A673 (cell line): ENCODE measurements at regions not wholly inside any gene's neighbourhood (a gene's known extent, or its start where the extent isn't known, plus 50 kb on each side); places are given as distances from the start of the nearest gene placed in this dataset.

Experiments used
- BruUV-seq: library from RNA; stranded (reverse); fragments of 400-500 nt; replicated peaks from 2 replicates; lab custom pipeline; 2021; lab: Mats Ljungman, UMichigan
- CTCF ChIA-PET: fragments of 300-600 bp; sonication (Branson Sonifier 250); formaldehyde crosslinking; loops from one replicate; lab custom pipeline; 2022; ENCODE audit warnings: antibody characterized with exemption; lab: Charles Lee
- POLR2A ChIA-PET: fragments of 300-600 bp; sonication (Branson Sonifier 250); formaldehyde crosslinking; loops from one replicate; lab custom pipeline; 2022; ENCODE audit warnings: antibody characterized with exemption; ENCODE audit not compliant: low non-redundant PET; lab: Charles Lee
- DNase-seq: peaks from one replicate; pipeline ENCODE4 v3.0.0-alpha.2; 2015; ENCODE audit warnings: low spot score
- H3K27ac ChIP-seq: fragments of 200-600 bp; sonication (generic); 2 replicates; pipeline ENCODE4 v1.5.1; 2016; ENCODE audit warnings: mixed run types, low read depth, mild to moderate bottlenecking, mixed read lengths, antibody characterized with exemption, low read length; ENCODE audit not compliant: poor library complexity, severe bottlenecking
- H3K27me3 ChIP-seq: fragments of 200-600 bp; sonication (generic); replicated peaks from 2 replicates; pipeline ENCODE4 v1.6.1; 2017; ENCODE audit warnings: mixed run types, low read depth, mild to moderate bottlenecking, mixed read lengths, antibody characterized with exemption, low read length; ENCODE audit not compliant: insufficient read depth, poor library complexity
- H3K36me3 ChIP-seq: fragments of 200-600 bp; sonication (generic); 2 replicates; pipeline ENCODE4 v1.6.1; 2016; ENCODE audit warnings: mixed run types, mild to moderate bottlenecking, mixed read lengths, antibody characterized with exemption, low read length; ENCODE audit not compliant: insufficient read depth, poor library complexity, severe bottlenecking
- H3K4me1 ChIP-seq: fragments of 200-600 bp; sonication (generic); 2 replicates; pipeline ENCODE4 v1.6.1; 2017; ENCODE audit warnings: mixed run types, mild to moderate bottlenecking, mixed read lengths, antibody characterized with exemption, low read length; ENCODE audit not compliant: insufficient read depth, poor library complexity, severe bottlenecking
- H3K4me3 ChIP-seq: fragments of 200-600 bp; sonication (generic); 2 replicates; pipeline ENCODE4 v1.5.1; 2016; ENCODE audit warnings: low read depth, mixed run types, mild to moderate bottlenecking, mixed read lengths, low read length; ENCODE audit not compliant: poor library complexity, severe bottlenecking
- H3K9me3 ChIP-seq: fragments of 200-600 bp; sonication (generic); 2 replicates; pipeline ENCODE4 v1.6.1; 2016; ENCODE audit warnings: mixed run types, low read depth, mild to moderate bottlenecking, mixed read lengths, antibody characterized with exemption, low read length; ENCODE audit not compliant: poor library complexity, severe bottlenecking
- CTCF ChIP-seq: fragments of 300-800, 200-600 bp; sonication (generic); conservative IDR thresholded peaks from 2 replicates; pipeline ENCODE4 v1.5.1; 2017; ENCODE audit warnings: low read depth, mild to moderate bottlenecking, antibody characterized with exemption, low read length, moderate library complexity, mixed read lengths
- EZH2 ChIP-seq: fragments of 200-600 bp; sonication (generic); IDR thresholded peaks from 2 replicates; pipeline ENCODE4 v1.6.1; 2017; ENCODE audit warnings: borderline replicate concordance, low read depth, mild to moderate bottlenecking, mixed read lengths, antibody characterized with exemption, low read length; ENCODE audit not compliant: poor library complexity, severe bottlenecking
- intact Hi-C: fragments of 100-400 bp; cut with micrococcal nuclease; formaldehyde crosslinking; loops from one replicate; pipeline ENCODE4 v1.10.0; 2022; ENCODE audit not compliant: unreplicated experiment

DNA sequence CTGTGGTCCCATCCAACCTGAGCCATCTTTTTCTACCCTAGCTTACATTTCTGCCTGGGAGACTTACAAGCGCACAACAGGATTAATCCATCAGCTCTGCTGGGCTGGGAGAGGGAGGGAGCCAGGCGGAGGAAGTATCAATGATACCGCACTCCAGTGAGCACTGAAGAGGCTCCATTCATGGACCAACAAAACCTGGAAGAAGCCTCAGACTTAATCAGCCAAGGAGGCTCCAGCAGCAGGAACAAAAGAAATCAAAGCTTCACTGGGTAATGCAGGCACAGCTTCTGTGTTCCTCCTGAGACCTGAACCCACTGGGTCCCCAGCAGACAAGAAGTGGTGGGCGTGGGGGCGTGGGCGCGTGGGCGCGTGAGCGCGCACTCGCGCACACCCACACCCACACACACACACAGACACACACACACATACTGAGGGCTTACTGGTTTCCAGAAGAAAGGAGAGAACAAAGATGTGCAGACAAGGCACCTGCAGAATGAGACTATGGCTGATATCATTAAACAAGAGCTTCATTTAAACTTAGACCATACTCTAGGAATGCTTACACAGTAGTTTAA lies 87.0 kb upstream of the BOC start:
- no peak overlapping the region for H3K27ac ChIP-seq
- POLR2A ChIA-PET: no interaction called here
- CTCF ChIA-PET: no interaction called here
- no peaks in the 10 kb centered on the region for H3K27me3 ChIP-seq
- DNase-seq: peak; percentile 37
- no peak overlapping the region for H3K4me3 ChIP-seq
- intact Hi-C loops: no loop called here
- BruUV-seq: no TSS peak
- no peaks in the 10 kb centered on the region for H3K36me3 ChIP-seq
- H3K4me1 ChIP-seq: no peaks in the 10 kb centered on the region
- H3K9me3 ChIP-seq: no peaks in the 10 kb centered on the region
- TF ChIP-seq EZH2: no peak
- TF ChIP-seq CTCF: no peak

GRCh38 chr3:113125951-113126350 lies 85.4 kb upstream of the BOC start:
- BruUV-seq: no TSS peak
- Histone ChIP-seq H3K27ac (no peak overlapping the region), H3K27me3 (no peaks in the 10 kb centered on the region), H3K4me1 (no peaks in the 10 kb centered on the region), H3K9me3 (no peaks in the 10 kb centered on the region), H3K36me3 (no peaks in the 10 kb centered on the region), H3K4me3 (no peak overlapping the region)
- POLR2A ChIA-PET: no interaction called here
- CTCF ChIA-PET: no interaction called here
- TF ChIP-seq CTCF: no peak
- no peak for TF ChIP-seq EZH2
- intact Hi-C loops: no loop called here
- DNase-seq: no peak

DNA sequence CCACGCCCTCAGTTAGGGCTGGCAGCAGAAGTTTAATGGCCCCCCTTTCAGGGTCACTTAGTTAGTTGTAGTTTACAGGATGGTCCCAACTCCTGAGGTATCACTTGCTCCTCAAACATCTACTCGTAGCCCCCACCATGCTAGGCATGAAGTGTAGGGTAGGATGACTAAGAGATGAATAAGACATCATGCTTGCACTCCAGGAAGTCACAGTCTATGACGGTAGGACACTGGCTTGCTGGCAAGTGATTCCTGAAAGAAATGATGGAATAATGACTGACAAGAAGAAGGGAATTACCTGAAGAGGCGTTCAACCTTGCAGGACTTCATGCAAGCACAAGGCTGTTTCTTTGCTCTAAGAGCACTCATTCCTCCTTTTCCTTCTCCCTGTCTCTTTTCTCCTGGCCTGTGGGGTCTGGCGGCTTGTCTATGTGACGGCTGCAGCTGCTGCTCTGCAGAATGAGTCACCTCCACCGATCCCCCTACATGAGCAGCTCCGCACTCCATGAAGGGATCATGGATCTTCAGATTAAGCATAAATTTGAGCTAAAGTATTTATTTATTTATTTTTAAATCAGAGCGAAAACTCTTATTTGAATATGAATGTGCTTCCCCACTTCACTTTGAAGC lies 82.9 kb upstream of the BOC start:
- no peaks in the 10 kb centered on the region for H3K36me3 ChIP-seq
- H3K4me3 ChIP-seq: no peak overlapping the region
- intact Hi-C loops: no loop called here
- POLR2A ChIA-PET: interaction anchor here (0.6 kb wide), 1 partner anchor 15 kb away, joined by 4 read pairs; no protein-coding TSS in a partner anchor
- BruUV-seq: no TSS peak
- H3K9me3 ChIP-seq: no peaks in the 10 kb centered on the region
- peak; percentile 19 for DNase-seq
- CTCF ChIA-PET: interaction anchor here (0.6 kb wide), 1 partner anchor 196 kb away, joined by 3 read pairs; no protein-coding TSS in a partner anchor
- H3K4me1 ChIP-seq: no peaks in the 10 kb centered on the region
- TF ChIP-seq CTCF: no peak
- no peak for TF ChIP-seq EZH2
- H3K27me3 ChIP-seq: no peaks in the 10 kb centered on the region
- no peak overlapping the region for H3K27ac ChIP-seq
